Spleen (tissue), 11 donors: ENCODE measurements at regions not wholly inside any gene's neighbourhood (a gene's known extent, or its start where the extent isn't known, plus 50 kb on each side); places are given as distances from the start of the nearest gene placed in this dataset.

Experiments used
- DNase-seq: peaks from one replicate; pipeline ENCODE4 v3.0.0-alpha.2; 2020
- H3K27ac ChIP-seq, 8 donors: fragments of 200-600 bp; sonication (generic) in 7 of 8; 1 replicate in 4 of 8; 2 replicates in 4 of 8; pipeline versions ENCODE4 v1.5.0 to v1.8.0; 2016 to 2021; ENCODE audit warnings: inconsistent platforms in 4 of 8, mild to moderate bottlenecking in 4 of 8, moderate library complexity in 1 of 8
- H3K27me3 ChIP-seq, 7 donors: fragments of 200-600 bp; sonication (generic) in 6 of 7; replicated peaks in 1 of 7; 1 replicate in 4 of 7; 2 replicates in 3 of 7; pipeline versions ENCODE4 v1.5.0 to v1.8.0; 2016 to 2021; ENCODE audit warnings: inconsistent platforms in 3 of 7, mild to moderate bottlenecking in 1 of 7
- H3K36me3 ChIP-seq, 6 donors: fragments of 200-600 bp; sonication (generic) in 5 of 6; 1 replicate in 4 of 6; 2 replicates in 2 of 6; pipeline versions ENCODE4 v1.5.0 to v1.8.0; 2016 to 2021; ENCODE audit warnings: inconsistent platforms in 2 of 6
- H3K4me1 ChIP-seq, 6 donors: fragments of 200-600 bp; sonication (generic) in 5 of 6; 1 replicate in 3 of 6; 2 replicates in 3 of 6; pipeline versions ENCODE4 v1.5.0 to v1.8.0; 2016 to 2021; ENCODE audit warnings: inconsistent platforms in 3 of 6
- H3K4me3 ChIP-seq, 8 donors: fragments of 200-600 bp; sonication (generic) in 7 of 8; 1 replicate in 4 of 8; 2 replicates in 4 of 8; pipeline versions ENCODE4 v1.5.0 to v1.8.0; 2016 to 2021; ENCODE audit warnings: inconsistent platforms in 4 of 8, mild to moderate bottlenecking in 4 of 8, moderate library complexity in 2 of 8
- H3K9me3 ChIP-seq, 8 donors: fragments of 200-600 bp; sonication (generic) in 7 of 8; 1 replicate in 4 of 8; 2 replicates in 4 of 8; pipeline versions ENCODE4 v1.5.0 to v1.8.0; 2016 to 2021; ENCODE audit warnings: inconsistent platforms in 4 of 8
- CTCF ChIP-seq, 11 experiments: fragments of 200-600 bp in 7 of 11; fragments of 450-650 bp in 4 of 11; sonication (generic) in 4 of 11; IDR thresholded peaks in 8 of 11; conservative IDR thresholded peaks in 3 of 11; 1 replicate in 7 of 11; 2 replicates in 4 of 11; pipeline versions ENCODE4 v1.4.0 to v1.8.0; 2016 to 2021; ENCODE audit warnings: antibody characterized with exemption in 11 of 11, inconsistent platforms in 4 of 11, mild to moderate bottlenecking in 1 of 11
- POLR2A ChIP-seq, 3 donors: fragments of 450-650 bp; IDR thresholded peaks; one replicate each; pipeline ENCODE4 v1.5.1; 2017; ENCODE audit warnings: antibody characterized with exemption in 3 of 3, mild to moderate bottlenecking in 1 of 3
- POLR2AphosphoS5 ChIP-seq, 3 donors: sonication (generic); formaldehyde crosslinking; IDR thresholded peaks; one replicate each; pipeline ENCODE4 v1.5.1; 2017; ENCODE audit warnings: antibody characterized with exemption in 3 of 3
- WGBS, 5 donors: extraction: QIAGEN DNeasy Blood & Tissue Kit in 3 of 5; methylation state at CpG; one replicate each; pipeline versions ENCODE4 v1.1.5 to v1.1.7; 2013 to 2018; 5-methylcytosine and 5-hydroxymethylcytosine counted together
- intact Hi-C: fragments of 100-400 bp; cut with DNase I; formaldehyde crosslinking; loops from one replicate; pipeline ENCODE4 v1.15.0; 2023; ENCODE audit warnings: low total_unique reads
- donor health status: healthy with polysubstance abuse.
- donor health status: DM: no; HTN: no; CAD: no; lungs with moderate emphysema.
- donor health status: DM: no; HTN: no; CAD: no.
- donor health status: Bipolar disorder and iron deficiency.
- donor health status: healthy.
- donor health status: DM: no; HTN: no; CAD: no.
- donor health status: DM: yes; HTN: yes; CAD: no.

- 70 to 85% (median 75%) methylated on average over 2 of the region's 2 CpGs for WGBS, 5 donors
Observed at GRCh38 chr1:96048572-96049212, 672.9 kb upstream of the PTBP2 start.

GRCh38 chr1:96049759-96050409, 671.7 kb upstream of the PTBP2 start:
- no peaks in the 10 kb centered on the region for H3K4me1 ChIP-seq
- intact Hi-C loops = no loop called here
- H3K4me3 ChIP-seq = no peak overlapping the region
- 29 to 50% (median 40%) methylated on average over 3 of the region's 3 CpGs for WGBS, 5 donors
- H3K36me3 ChIP-seq = no peaks in the 10 kb centered on the region
- no peak overlapping the region for H3K27ac ChIP-seq
- TF ChIP-seq CTCF (IDR thresholded peaks at IDR 0.05 in 8 of 11, conservative IDR thresholded peaks at IDR 0.05 in 3 of 11) (no peak), POLR2AphosphoS5 (IDR thresholded peaks at IDR 0.05) (no peak), POLR2A (IDR thresholded peaks at IDR 0.05) (no peak)
- no peaks in the 10 kb centered on the region for H3K27me3 ChIP-seq
- H3K9me3 ChIP-seq = peaks cover 0 to 23% (median 0%) of the 10 kb centered on the region in 8 donors
- DNase-seq = no peak

More at GRCh38 chr1:96048572-96049212, 672.9 kb upstream of the PTBP2 start:
- intact Hi-C loops = no loop called here
- DNase-seq = no peak
- Histone ChIP-seq H3K27me3 (no peaks in the 10 kb centered on the region), H3K36me3 (no peaks in the 10 kb centered on the region), H3K27ac (no peak overlapping the region), H3K9me3 (peaks cover 0 to 14% (median 0%) of the 10 kb centered on the region in 8 donors), H3K4me1 (no peaks in the 10 kb centered on the region), H3K4me3 (no peak overlapping the region)
- no peak for TF ChIP-seq POLR2A (IDR thresholded peaks at IDR 0.05)
- TF ChIP-seq CTCF (IDR thresholded peaks at IDR 0.05 in 8 of 11, conservative IDR thresholded peaks at IDR 0.05 in 3 of 11) = no peak
- no peak for TF ChIP-seq POLR2AphosphoS5 (IDR thresholded peaks at IDR 0.05)

GRCh38 chr1:96059276-96059675, 662.3 kb upstream of the PTBP2 start:
- H3K27ac ChIP-seq = no peak overlapping the region
- no peak for DNase-seq
- no peak for TF ChIP-seq POLR2A (IDR thresholded peaks at IDR 0.05)
- TF ChIP-seq POLR2AphosphoS5 (IDR thresholded peaks at IDR 0.05) = no peak
- TF ChIP-seq CTCF (IDR thresholded peaks at IDR 0.05 in 8 of 11, conservative IDR thresholded peaks at IDR 0.05 in 3 of 11) = no peak
- no peaks in the 10 kb centered on the region for H3K36me3 ChIP-seq
- H3K9me3 ChIP-seq = peaks cover 0 to 33% (median 16%) of the 10 kb centered on the region in 8 donors
- no peak overlapping the region for H3K4me3 ChIP-seq
- no peaks in the 10 kb centered on the region for H3K27me3 ChIP-seq
- 67 to 83% (median 72%) methylated on average over 1 of the region's 1 CpG for WGBS, 5 donors
- intact Hi-C loops = no loop called here
- no peaks in the 10 kb centered on the region for H3K4me1 ChIP-seq

- Histone ChIP-seq H3K4me1 (no peaks in the 10 kb centered on the region), H3K9me3 (peaks cover 0 to 29% (median 14%) of the 10 kb centered on the region in 8 donors), H3K27ac (no peak overlapping the region), H3K4me3 (no peak overlapping the region), H3K27me3 (no peaks in the 10 kb centered on the region), H3K36me3 (no peaks in the 10 kb centered on the region)
- TF ChIP-seq CTCF (IDR thresholded peaks at IDR 0.05 in 8 of 11, conservative IDR thresholded peaks at IDR 0.05 in 3 of 11) (no peak), POLR2A (IDR thresholded peaks at IDR 0.05) (no peak), POLR2AphosphoS5 (IDR thresholded peaks at IDR 0.05) (no peak)
- WGBS, 5 donors = 71 to 85% (median 82%) methylated on average over 3 of the region's 3 CpGs
- intact Hi-C loops = no loop called here
- DNase-seq = no peak
Observed at GRCh38 chr1:96059736-96060135, 661.8 kb upstream of the PTBP2 start.
